SK-N-MC (cell line): ENCODE measurements at regions not wholly inside any gene's neighbourhood (a gene's known extent, or its start where the extent isn't known, plus 50 kb on each side); places are given as distances from the start of the nearest gene placed in this dataset.

Experiments
- DNase-seq: peaks from one replicate; pipeline ENCODE4 v3.0.0-alpha.2; 2011; ENCODE audit warnings: low read depth, low spot score
- H3K27ac ChIP-seq: fragments of 200-600 bp; sonication (generic); 2 replicates; pipeline ENCODE4 v1.5.1; 2016; ENCODE audit warnings: mixed run types
- H3K36me3 ChIP-seq: fragments of 200-600 bp; sonication (generic); 2 replicates; pipeline ENCODE4 v1.6.1; 2017; ENCODE audit warnings: antibody characterized with exemption, low read length, mixed read lengths; ENCODE audit not compliant: insufficient read depth
- H3K4me3 ChIP-seq: fragments of 200-600 bp; sonication (generic); 2 replicates; pipeline ENCODE4 v1.5.1; 2016
- H3K9ac ChIP-seq: fragments of 200-600 bp; sonication (generic); 2 replicates; pipeline ENCODE4 v1.8.0; 2017; ENCODE audit warnings: mixed run types, mixed read lengths; ENCODE audit not compliant: insufficient read length
- H3K9me3 ChIP-seq: fragments of 200-600 bp; sonication (generic); 2 replicates; pipeline ENCODE4 v1.6.1; 2017; ENCODE audit warnings: low read depth, mild to moderate bottlenecking, antibody characterized with exemption, low read length, moderate library complexity, mixed read lengths
- EZH2 ChIP-seq: fragments of 200-600 bp; sonication (generic); IDR thresholded peaks from one replicate; pipeline ENCODE4 v1.6.1; 2017; ENCODE audit warnings: antibody characterized with exemption
- FOXP2 ChIP-seq: optimal IDR thresholded peaks from 2 replicates; pipeline ENCODE3; 2011; ENCODE audit warnings: mild to moderate bottlenecking, moderate library complexity; ENCODE audit not compliant: insufficient read depth; ENCODE audit errors: extremely low read length, control extremely low read depth
- POLR2AphosphoS5 ChIP-seq: IDR thresholded peaks from 2 replicates; pipeline ENCODE4 v1.6.1; 2012; ENCODE audit warnings: mild to moderate bottlenecking, low read depth, low read length, borderline replicate concordance

GRCh38 chr10:105989995-105990394, 1174.5 kb downstream of the SORCS1 start:
- TF ChIP-seq EZH2, result no peak
- TF ChIP-seq FOXP2, result no peak
- no peak for TF ChIP-seq POLR2AphosphoS5
- H3K9ac ChIP-seq, result no peak overlapping the region
- H3K27ac ChIP-seq, result no peak overlapping the region
- H3K9me3 ChIP-seq, result no peaks in the 10 kb centered on the region
- no peak for DNase-seq
- H3K36me3 ChIP-seq, result no peaks in the 10 kb centered on the region
- H3K4me3 ChIP-seq, result no peak overlapping the region

- TF ChIP-seq FOXP2 (no peak), POLR2AphosphoS5 (no peak), EZH2 (no peak)
- no peaks in the 10 kb centered on the region for H3K9me3 ChIP-seq
- no peak overlapping the region for H3K27ac ChIP-seq
- no peak overlapping the region for H3K9ac ChIP-seq
- no peaks in the 10 kb centered on the region for H3K36me3 ChIP-seq
- H3K4me3 ChIP-seq, result no peak overlapping the region
- no peak for DNase-seq
Observed at GRCh38 chr10:105988848-105989247, 1175.7 kb downstream of the SORCS1 start.

GRCh38 chr10:105986912-105987635, 1177.4 kb downstream of the SORCS1 start:
- Histone ChIP-seq H3K36me3 (no peaks in the 10 kb centered on the region), H3K9me3 (no peaks in the 10 kb centered on the region), H3K27ac (no peak overlapping the region), H3K9ac (no peak overlapping the region), H3K4me3 (no peak overlapping the region)
- no peak for DNase-seq
- TF ChIP-seq POLR2AphosphoS5, result no peak
- TF ChIP-seq FOXP2, result no peak
- TF ChIP-seq EZH2, result no peak

- no peak overlapping the region for H3K27ac ChIP-seq
- no peaks in the 10 kb centered on the region for H3K9me3 ChIP-seq
- TF ChIP-seq FOXP2 (no peak), EZH2 (no peak), POLR2AphosphoS5 (no peak)
- H3K9ac ChIP-seq, result no peak overlapping the region
- H3K36me3 ChIP-seq, result no peaks in the 10 kb centered on the region
- no peak overlapping the region for H3K4me3 ChIP-seq
- no peak for DNase-seq
Observed at GRCh38 chr10:105986486-105986885, 1178.0 kb downstream of the SORCS1 start.

- no peak overlapping the region for H3K27ac ChIP-seq
- H3K4me3 ChIP-seq, result no peak overlapping the region
- no peak overlapping the region for H3K9ac ChIP-seq
- H3K9me3 ChIP-seq, result no peaks in the 10 kb centered on the region
- no peak for DNase-seq
- no peaks in the 10 kb centered on the region for H3K36me3 ChIP-seq
- no peak for TF ChIP-seq EZH2
Observed at GRCh38 chr10:105982735-105983134, 1181.8 kb downstream of the SORCS1 start.

- H3K9ac ChIP-seq, result no peak overlapping the region
- H3K4me3 ChIP-seq, result no peak overlapping the region
- H3K9me3 ChIP-seq, result no peaks in the 10 kb centered on the region
- no peaks in the 10 kb centered on the region for H3K36me3 ChIP-seq
- no peak for DNase-seq
- TF ChIP-seq FOXP2, result no peak
- no peak for TF ChIP-seq EZH2
- no peak for TF ChIP-seq POLR2AphosphoS5
- H3K27ac ChIP-seq, result no peak overlapping the region
Observed at GRCh38 chr10:105981679-105982078, 1182.8 kb downstream of the SORCS1 start.

GRCh38 chr10:105974803-105975456, 1189.6 kb downstream of the SORCS1 start:
- H3K9ac ChIP-seq, result no peak overlapping the region
- no peaks in the 10 kb centered on the region for H3K9me3 ChIP-seq
- no peak for DNase-seq
- H3K36me3 ChIP-seq, result no peaks in the 10 kb centered on the region
- H3K4me3 ChIP-seq, result peak overlapping the region; percentile 49
- no peak overlapping the region for H3K27ac ChIP-seq
- TF ChIP-seq FOXP2, result no peak
- no peak for TF ChIP-seq POLR2AphosphoS5
- no peak for TF ChIP-seq EZH2

- Histone ChIP-seq H3K27ac (no peak overlapping the region), H3K9ac (no peak overlapping the region), H3K4me3 (no peak overlapping the region), H3K9me3 (no peaks in the 10 kb centered on the region), H3K36me3 (no peaks in the 10 kb centered on the region)
- TF ChIP-seq FOXP2 (no peak), POLR2AphosphoS5 (no peak)
- DNase-seq, result no peak
Observed at GRCh38 chr10:105973902-105974301, 1190.6 kb downstream of the SORCS1 start.

- H3K36me3 ChIP-seq, result no peaks in the 10 kb centered on the region
- H3K27ac ChIP-seq, result no peak overlapping the region
- H3K9ac ChIP-seq, result no peak overlapping the region
- H3K4me3 ChIP-seq, result no peak overlapping the region
- DNase-seq, result no peak
- H3K9me3 ChIP-seq, result no peaks in the 10 kb centered on the region
- no peak for TF ChIP-seq POLR2AphosphoS5
- no peak for TF ChIP-seq FOXP2
- no peak for TF ChIP-seq EZH2
Observed at GRCh38 chr10:105973360-105973759, 1191.1 kb downstream of the SORCS1 start.
